GM23248 (cell line): ENCODE measurements at regions not wholly inside any gene's neighbourhood (a gene's known extent, or its start where the extent isn't known, plus 50 kb on each side); places are given as distances from the start of the nearest gene placed in this dataset.

Experiments used
- EZH2 ChIP-seq: fragments of 200-600 bp; sonication (generic); IDR thresholded peaks from 2 replicates; pipeline ENCODE4 v1.6.1; 2018; ENCODE audit warnings: antibody characterized with exemption, mild to moderate bottlenecking; ENCODE audit not compliant: insufficient read depth, poor library complexity, severe bottlenecking
- EZH2phosphoT487 ChIP-seq: fragments of 200-600 bp; sonication (generic); IDR thresholded peaks from 2 replicates; pipeline ENCODE4 v1.6.1; 2018; ENCODE audit warnings: antibody characterized with exemption, moderate library complexity, mild to moderate bottlenecking, low read depth; ENCODE audit not compliant: insufficient read depth

DNA sequence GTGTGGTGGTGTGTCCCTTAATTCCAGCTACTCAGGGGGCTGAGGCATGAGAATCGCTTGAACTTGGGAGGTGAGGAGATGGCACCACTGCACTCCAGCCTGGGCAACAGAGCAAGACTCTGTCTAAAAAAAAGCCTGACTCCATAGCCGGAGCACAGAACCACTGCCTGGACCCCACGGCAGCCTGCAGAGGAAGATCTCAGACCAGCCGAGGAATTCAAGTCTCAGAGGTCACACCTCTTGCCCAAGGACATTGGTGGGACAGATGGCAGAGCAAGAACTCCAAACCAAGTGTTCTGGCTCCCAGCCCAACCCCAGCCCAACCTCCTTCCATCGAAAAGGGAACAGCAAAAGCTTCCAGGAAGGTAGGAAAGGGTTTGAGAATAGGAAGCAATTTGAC lies 70.8 kb downstream of the SMIM20 start:
- no peak for TF ChIP-seq EZH2
- no peak for TF ChIP-seq EZH2phosphoT487
